ENCODE measurements at regions not wholly inside any gene's neighbourhood (a gene's known extent, or its start where the extent isn't known, plus 50 kb on each side); places are given as distances from the start of the nearest gene placed in this dataset.

DNA sequence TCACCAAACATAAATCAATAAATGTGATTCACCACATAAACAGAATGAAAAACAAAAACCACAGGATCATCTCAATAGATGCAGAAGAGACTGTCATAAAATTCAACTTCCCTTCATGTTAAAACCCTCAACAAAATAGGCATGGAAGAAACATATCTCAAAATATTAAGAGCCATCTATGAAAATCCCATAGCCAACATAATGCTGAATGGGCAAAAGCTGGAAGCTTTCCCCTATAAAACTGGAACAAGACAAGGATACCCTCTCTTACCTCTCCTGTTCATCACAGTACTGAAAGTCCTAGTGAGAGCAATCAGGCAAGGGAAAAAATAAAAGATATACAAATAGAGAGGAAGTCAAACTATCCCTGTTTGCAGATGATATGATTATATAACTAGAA is 806.1 kb upstream of the MIR17HG start:
- Histone ChIP-seq H3K9ac (ENCODE audit: low read length) (no peak overlapping the region), H2AFZ (ENCODE audit: low read length) (no peak overlapping the region), H3K4me1 (ENCODE audit: insufficient read depth, low read length) (no peaks in the 10 kb centered on the region; the same call in 1 of the 2 replicates), H4K20me1 (ENCODE audit: low read length) (no peaks in the 10 kb centered on the region), H3K79me2 (ENCODE audit: low read length) (no peaks in the 10 kb centered on the region), H3K36me3 (ENCODE audit: low read depth, low read length) (no peaks in the 10 kb centered on the region), H3K4me2 (ENCODE audit: low read length) (no peak overlapping the region), H3K9me3 (ENCODE audit: low read length) (no peaks in the 10 kb centered on the region), H3F3A (ENCODE audit: low read length, unreplicated experiment) (no peaks in the 10 kb centered on the region), H3K9me2 (replicated peaks; ENCODE audit: low read length) (no peaks in the 10 kb centered on the region), H3K4me3 (ENCODE audit: low read length) (no peak overlapping the region), H3K27me3 (ENCODE audit: low read length) (no peaks in the 10 kb centered on the region), H3K27ac (ENCODE audit: low read length) (no peak overlapping the region)
- DNase-seq, result no peak
- no peak for TF ChIP-seq EZH2phosphoT487 (IDR thresholded peaks at IDR 0.05; ENCODE audit: borderline replicate concordance, low read length)
- no peak for TF ChIP-seq EZH2 (IDR thresholded peaks at IDR 0.05; ENCODE audit: low read length, unreplicated experiment)
- TF ChIP-seq, protein P1, sequence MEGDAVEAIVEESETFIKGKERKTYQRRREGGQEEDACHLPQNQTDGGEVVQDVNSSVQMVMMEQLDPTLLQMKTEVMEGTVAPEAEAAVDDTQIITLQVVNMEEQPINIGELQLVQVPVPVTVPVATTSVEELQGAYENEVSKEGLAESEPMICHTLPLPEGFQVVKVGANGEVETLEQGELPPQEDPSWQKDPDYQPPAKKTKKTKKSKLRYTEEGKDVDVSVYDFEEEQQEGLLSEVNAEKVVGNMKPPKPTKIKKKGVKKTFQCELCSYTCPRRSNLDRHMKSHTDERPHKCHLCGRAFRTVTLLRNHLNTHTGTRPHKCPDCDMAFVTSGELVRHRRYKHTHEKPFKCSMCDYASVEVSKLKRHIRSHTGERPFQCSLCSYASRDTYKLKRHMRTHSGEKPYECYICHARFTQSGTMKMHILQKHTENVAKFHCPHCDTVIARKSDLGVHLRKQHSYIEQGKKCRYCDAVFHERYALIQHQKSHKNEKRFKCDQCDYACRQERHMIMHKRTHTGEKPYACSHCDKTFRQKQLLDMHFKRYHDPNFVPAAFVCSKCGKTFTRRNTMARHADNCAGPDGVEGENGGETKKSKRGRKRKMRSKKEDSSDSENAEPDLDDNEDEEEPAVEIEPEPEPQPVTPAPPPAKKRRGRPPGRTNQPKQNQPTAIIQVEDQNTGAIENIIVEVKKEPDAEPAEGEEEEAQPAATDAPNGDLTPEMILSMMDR (conservative IDR thresholded peaks at IDR 0.05; ENCODE audit: low read depth, low read length), result no peak
- no TSS peak for BruUV-seq (replicated peaks)
- ChIA-PET POLR2A (ENCODE audit: unreplicated experiment) (no interaction called here), CTCF (no interaction called here)
- ATAC-seq, result no peak
- intact Hi-C loops (cut with micrococcal nuclease), result no loop called here

DNA sequence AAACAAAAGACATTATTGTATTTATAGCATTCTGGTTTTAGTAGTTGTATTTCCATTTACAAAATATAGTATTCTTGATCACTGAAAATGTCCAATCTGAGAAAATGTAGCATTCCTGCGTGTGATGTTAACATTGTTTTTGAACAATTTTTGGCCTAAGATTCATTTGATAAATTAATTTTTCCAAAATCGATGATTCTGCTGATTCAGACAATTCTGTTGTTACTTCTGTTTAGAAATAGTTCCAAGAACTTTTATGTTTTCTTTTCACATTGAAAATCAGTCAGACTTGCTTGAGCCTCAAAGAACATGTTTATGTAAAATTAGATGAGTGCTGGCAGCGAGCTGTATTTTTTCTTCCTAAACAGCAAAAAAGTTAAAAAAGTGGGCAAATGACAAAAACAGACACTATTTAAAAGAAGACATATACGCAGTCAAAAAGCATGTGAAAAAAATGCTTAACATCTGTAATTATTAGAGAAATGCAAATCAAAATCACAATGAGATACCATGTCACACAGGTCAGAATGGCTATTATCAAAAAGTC is 804.5 kb upstream of the MIR17HG start:
- no peaks in the 10 kb centered on the region for H4K20me1 ChIP-seq (ENCODE audit: low read length)
- H3K9me2 ChIP-seq (replicated peaks; ENCODE audit: low read length), result no peaks in the 10 kb centered on the region
- CTCF ChIA-PET, result no interaction called here
- no peak overlapping the region for H3K4me3 ChIP-seq (ENCODE audit: low read length)
- no peaks in the 10 kb centered on the region for H3K36me3 ChIP-seq (ENCODE audit: low read depth, low read length)
- H3K4me2 ChIP-seq (ENCODE audit: low read length), result no peak overlapping the region
- TF ChIP-seq EZH2phosphoT487 (IDR thresholded peaks at IDR 0.05; ENCODE audit: borderline replicate concordance, low read length), result no peak
- TF ChIP-seq, protein P1 (conservative IDR thresholded peaks at IDR 0.05; ENCODE audit: low read depth, low read length), result no peak
- TF ChIP-seq EZH2 (IDR thresholded peaks at IDR 0.05; ENCODE audit: low read length, unreplicated experiment), result no peak
- no peaks in the 10 kb centered on the region for H3K79me2 ChIP-seq (ENCODE audit: low read length)
- no peaks in the 10 kb centered on the region; the same call in 1 of the 2 replicates for H3K4me1 ChIP-seq (ENCODE audit: insufficient read depth, low read length)
- H3K9ac ChIP-seq (ENCODE audit: low read length), result no peak overlapping the region
- DNase-seq (no peak), ATAC-seq (no peak)
- no peak overlapping the region for H2AFZ ChIP-seq (ENCODE audit: low read length)
- intact Hi-C loops (cut with micrococcal nuclease), result no loop called here
- POLR2A ChIA-PET (ENCODE audit: unreplicated experiment), result no interaction called here
- H3K27ac ChIP-seq (ENCODE audit: low read length), result no peak overlapping the region
- H3K27me3 ChIP-seq (ENCODE audit: low read length), result no peaks in the 10 kb centered on the region
- H3K9me3 ChIP-seq (ENCODE audit: low read length), result no peaks in the 10 kb centered on the region
- no TSS peak for BruUV-seq (replicated peaks)
- no peaks in the 10 kb centered on the region for H3F3A ChIP-seq (ENCODE audit: low read length, unreplicated experiment)

DNA sequence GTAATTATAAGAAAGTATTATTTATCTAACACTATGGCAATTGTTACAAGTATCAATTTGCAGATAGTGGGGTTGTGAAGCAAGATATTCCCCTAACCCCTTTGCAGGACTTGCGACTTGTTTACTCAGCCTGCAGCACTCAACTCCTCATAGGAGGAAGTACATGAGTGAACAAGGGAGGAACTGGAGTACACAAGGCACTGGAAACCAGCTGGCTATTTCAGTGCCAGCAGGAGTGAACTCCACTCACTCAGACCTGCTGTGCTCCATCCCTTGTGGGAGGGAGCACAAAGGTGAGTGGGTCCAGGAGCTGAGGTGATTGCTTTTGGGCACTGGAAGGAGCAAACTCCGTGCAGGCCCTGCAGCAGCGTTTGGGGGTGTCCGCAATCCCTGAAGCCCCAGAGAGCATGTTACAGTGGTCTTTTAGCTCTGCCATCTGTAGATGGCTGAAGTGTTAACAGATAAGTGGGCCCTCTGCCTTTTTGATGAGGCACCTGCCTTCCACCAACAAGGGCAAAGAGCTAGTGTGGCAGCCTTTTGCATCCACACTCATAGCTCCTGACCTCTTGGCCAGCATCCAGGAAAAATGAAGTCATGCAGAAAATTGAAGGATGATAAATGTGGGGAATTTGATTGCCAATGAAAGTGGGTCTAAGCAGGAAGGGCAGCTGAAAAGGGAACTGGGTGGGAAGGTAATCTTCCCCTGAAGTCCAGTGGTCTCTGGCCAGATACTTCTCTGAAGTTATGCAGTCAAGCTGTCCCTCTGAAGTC is 802.2 kb upstream of the MIR17HG start:
- Histone ChIP-seq H4K20me1 (ENCODE audit: low read length) (no peaks in the 10 kb centered on the region), H3K27me3 (ENCODE audit: low read length) (no peaks in the 10 kb centered on the region), H3K9me3 (ENCODE audit: low read length) (no peaks in the 10 kb centered on the region), H3K79me2 (ENCODE audit: low read length) (no peaks in the 10 kb centered on the region), H2AFZ (ENCODE audit: low read length) (no peak overlapping the region), H3K4me1 (ENCODE audit: insufficient read depth, low read length) (no peaks in the 10 kb centered on the region; the same call in 1 of the 2 replicates), H3K36me3 (ENCODE audit: low read depth, low read length) (no peaks in the 10 kb centered on the region), H3K27ac (ENCODE audit: low read length) (no peak overlapping the region), H3K9ac (ENCODE audit: low read length) (no peak overlapping the region), H3K4me3 (ENCODE audit: low read length) (no peak overlapping the region), H3K9me2 (replicated peaks; ENCODE audit: low read length) (no peaks in the 10 kb centered on the region), H3K4me2 (ENCODE audit: low read length) (no peak overlapping the region), H3F3A (ENCODE audit: low read length, unreplicated experiment) (no peaks in the 10 kb centered on the region)
- ATAC-seq (no peak), DNase-seq (peak; percentile 39)
- intact Hi-C loops (cut with micrococcal nuclease), result no loop called here
- no TSS peak for BruUV-seq (replicated peaks)
- no peak for TF ChIP-seq EZH2phosphoT487 (IDR thresholded peaks at IDR 0.05; ENCODE audit: borderline replicate concordance, low read length)
- TF ChIP-seq, protein P1 (conservative IDR thresholded peaks at IDR 0.05; ENCODE audit: low read depth, low read length), result no peak
- TF ChIP-seq EZH2 (IDR thresholded peaks at IDR 0.05; ENCODE audit: low read length, unreplicated experiment), result no peak
- POLR2A ChIA-PET (ENCODE audit: unreplicated experiment), result no interaction called here
- CTCF ChIA-PET, result no interaction called here
